ENCODE measurements at regions not wholly inside any gene's neighbourhood (a gene's known extent, or its start where the extent isn't known, plus 50 kb on each side); places are given as distances from the start of the nearest gene placed in this dataset.

DNA sequence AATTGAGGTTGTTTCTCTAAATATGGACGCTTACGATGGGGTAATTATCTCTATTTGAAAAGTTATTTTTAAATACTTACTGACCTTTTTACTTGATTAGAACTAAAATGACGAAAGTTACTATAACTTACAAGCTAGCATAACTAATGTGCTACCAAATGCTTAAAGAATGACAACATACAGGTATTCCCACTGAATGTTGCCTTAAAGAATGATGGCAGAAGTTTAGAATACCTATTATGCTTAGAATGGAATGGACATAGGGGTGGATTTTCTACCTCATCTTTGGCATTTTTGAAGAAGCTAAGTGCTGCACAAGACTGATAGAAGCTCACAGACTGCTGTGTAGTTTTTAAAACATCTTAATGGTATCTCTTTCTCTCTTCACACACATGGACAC, 284.8 kb downstream of the THBS2 start:
- TF ChIP-seq, protein P1, sequence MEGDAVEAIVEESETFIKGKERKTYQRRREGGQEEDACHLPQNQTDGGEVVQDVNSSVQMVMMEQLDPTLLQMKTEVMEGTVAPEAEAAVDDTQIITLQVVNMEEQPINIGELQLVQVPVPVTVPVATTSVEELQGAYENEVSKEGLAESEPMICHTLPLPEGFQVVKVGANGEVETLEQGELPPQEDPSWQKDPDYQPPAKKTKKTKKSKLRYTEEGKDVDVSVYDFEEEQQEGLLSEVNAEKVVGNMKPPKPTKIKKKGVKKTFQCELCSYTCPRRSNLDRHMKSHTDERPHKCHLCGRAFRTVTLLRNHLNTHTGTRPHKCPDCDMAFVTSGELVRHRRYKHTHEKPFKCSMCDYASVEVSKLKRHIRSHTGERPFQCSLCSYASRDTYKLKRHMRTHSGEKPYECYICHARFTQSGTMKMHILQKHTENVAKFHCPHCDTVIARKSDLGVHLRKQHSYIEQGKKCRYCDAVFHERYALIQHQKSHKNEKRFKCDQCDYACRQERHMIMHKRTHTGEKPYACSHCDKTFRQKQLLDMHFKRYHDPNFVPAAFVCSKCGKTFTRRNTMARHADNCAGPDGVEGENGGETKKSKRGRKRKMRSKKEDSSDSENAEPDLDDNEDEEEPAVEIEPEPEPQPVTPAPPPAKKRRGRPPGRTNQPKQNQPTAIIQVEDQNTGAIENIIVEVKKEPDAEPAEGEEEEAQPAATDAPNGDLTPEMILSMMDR (IDR thresholded peaks at IDR 0.05): no peak
- no peak for TF ChIP-seq POLR2A (IDR thresholded peaks at IDR 0.05)
